ENCODE measurements at regions not wholly inside any gene's neighbourhood (a gene's known extent, or its start where the extent isn't known, plus 50 kb on each side); places are given as distances from the start of the nearest gene placed in this dataset.

DNA sequence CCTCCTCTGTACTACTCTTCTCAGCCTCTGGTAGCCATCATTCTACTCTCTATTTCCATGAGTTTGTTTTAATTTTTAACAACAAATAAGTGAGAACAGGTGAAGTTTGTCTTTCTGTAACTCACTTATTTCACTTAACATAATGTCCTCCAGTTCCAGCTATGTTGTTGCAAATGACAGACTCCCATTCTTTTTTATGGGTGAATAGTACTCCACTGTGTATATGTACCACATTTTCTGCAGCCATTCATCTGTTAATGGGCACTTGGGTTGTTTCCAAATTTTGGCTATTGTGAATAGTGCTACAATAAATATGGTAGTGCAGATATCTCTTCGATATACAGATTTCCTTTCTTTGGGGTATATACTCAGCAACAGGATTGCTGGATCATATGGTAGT lies 73.7 kb upstream of the TNFRSF21 start:
- no peak for TF ChIP-seq EZH2phosphoT487 (IDR thresholded peaks at IDR 0.05; ENCODE audit: low read length)
- no peak for TF ChIP-seq EZH2 (optimal IDR thresholded peaks at IDR 0.05; ENCODE audit: low read depth, low read length)
- TF ChIP-seq, protein P1, sequence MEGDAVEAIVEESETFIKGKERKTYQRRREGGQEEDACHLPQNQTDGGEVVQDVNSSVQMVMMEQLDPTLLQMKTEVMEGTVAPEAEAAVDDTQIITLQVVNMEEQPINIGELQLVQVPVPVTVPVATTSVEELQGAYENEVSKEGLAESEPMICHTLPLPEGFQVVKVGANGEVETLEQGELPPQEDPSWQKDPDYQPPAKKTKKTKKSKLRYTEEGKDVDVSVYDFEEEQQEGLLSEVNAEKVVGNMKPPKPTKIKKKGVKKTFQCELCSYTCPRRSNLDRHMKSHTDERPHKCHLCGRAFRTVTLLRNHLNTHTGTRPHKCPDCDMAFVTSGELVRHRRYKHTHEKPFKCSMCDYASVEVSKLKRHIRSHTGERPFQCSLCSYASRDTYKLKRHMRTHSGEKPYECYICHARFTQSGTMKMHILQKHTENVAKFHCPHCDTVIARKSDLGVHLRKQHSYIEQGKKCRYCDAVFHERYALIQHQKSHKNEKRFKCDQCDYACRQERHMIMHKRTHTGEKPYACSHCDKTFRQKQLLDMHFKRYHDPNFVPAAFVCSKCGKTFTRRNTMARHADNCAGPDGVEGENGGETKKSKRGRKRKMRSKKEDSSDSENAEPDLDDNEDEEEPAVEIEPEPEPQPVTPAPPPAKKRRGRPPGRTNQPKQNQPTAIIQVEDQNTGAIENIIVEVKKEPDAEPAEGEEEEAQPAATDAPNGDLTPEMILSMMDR (IDR thresholded peaks at IDR 0.05; ENCODE audit: low read length): no peak
- Histone ChIP-seq H3K27me3 (replicated peaks; ENCODE audit: insufficient read depth, low read length) (no peaks in the 10 kb centered on the region), H3K79me2 (ENCODE audit: low read length) (no peaks in the 10 kb centered on the region), H3K9me3 (replicated peaks; ENCODE audit: insufficient read depth, low read length) (no peaks in the 10 kb centered on the region), H3K9me2 (replicated peaks; ENCODE audit: insufficient read depth, low read length) (no peaks in the 10 kb centered on the region), H4K20me1 (ENCODE audit: insufficient read depth, low read length) (no peaks in the 10 kb centered on the region), H3K36me3 (replicated peaks; ENCODE audit: insufficient read depth, low read length) (no peaks in the 10 kb centered on the region), H3K4me2 (ENCODE audit: low read depth, low read length) (no peak overlapping the region), H3K9ac (ENCODE audit: low read length) (no peak overlapping the region), H3K4me1 (ENCODE audit: low read length) (no peaks in the 10 kb centered on the region), H3K4me3 (ENCODE audit: low read length) (no peak overlapping the region), H3K27ac (ENCODE audit: low read length) (no peak overlapping the region), H2AFZ (ENCODE audit: low read length) (no peak overlapping the region), H3F3A (ENCODE audit: insufficient read depth, low read length) (no peaks in the 10 kb centered on the region)
- no peak for DNase-seq

DNA sequence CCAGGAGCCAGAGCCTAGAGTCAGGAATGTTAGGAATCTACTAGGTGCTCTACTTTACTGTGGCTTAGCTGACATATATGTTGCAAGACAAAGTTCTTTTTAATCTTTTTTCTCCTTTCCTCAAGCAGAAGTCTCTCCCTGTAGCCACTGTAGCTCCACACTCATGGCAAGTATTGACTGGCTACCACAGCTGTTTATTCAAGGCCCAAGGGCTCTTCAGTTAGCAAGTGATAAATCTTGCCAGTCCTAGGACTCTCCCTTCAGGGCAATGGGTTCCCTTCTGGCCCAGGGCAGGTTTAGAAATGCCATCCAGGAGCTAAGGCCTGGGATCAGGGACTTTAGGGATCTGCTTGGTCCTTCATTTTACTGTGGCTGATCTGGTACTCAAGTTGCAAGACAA lies 82.0 kb upstream of the TNFRSF21 start:
- no peaks in the 10 kb centered on the region for H4K20me1 ChIP-seq (ENCODE audit: insufficient read depth, low read length)
- H3K9me2 ChIP-seq (replicated peaks; ENCODE audit: insufficient read depth, low read length): no peaks in the 10 kb centered on the region
- no peaks in the 10 kb centered on the region for H3K9me3 ChIP-seq (replicated peaks; ENCODE audit: insufficient read depth, low read length)
- no peak overlapping the region for H2AFZ ChIP-seq (ENCODE audit: low read length)
- H3K9ac ChIP-seq (ENCODE audit: low read length): no peak overlapping the region
- TF ChIP-seq, protein P1 (IDR thresholded peaks at IDR 0.05; ENCODE audit: low read length): no peak
- TF ChIP-seq EZH2 (optimal IDR thresholded peaks at IDR 0.05; ENCODE audit: low read depth, low read length) (no peak), EZH2phosphoT487 (IDR thresholded peaks at IDR 0.05; ENCODE audit: low read length) (no peak)
- no peaks in the 10 kb centered on the region for H3K36me3 ChIP-seq (replicated peaks; ENCODE audit: insufficient read depth, low read length)
- H3F3A ChIP-seq (ENCODE audit: insufficient read depth, low read length): no peaks in the 10 kb centered on the region
- H3K27me3 ChIP-seq (replicated peaks; ENCODE audit: insufficient read depth, low read length): no peaks in the 10 kb centered on the region
- no peak overlapping the region for H3K4me2 ChIP-seq (ENCODE audit: low read depth, low read length)
- no peak overlapping the region for H3K27ac ChIP-seq (ENCODE audit: low read length)
- H3K4me1 ChIP-seq (ENCODE audit: low read length): no peaks in the 10 kb centered on the region
- no peak for DNase-seq
- no peaks in the 10 kb centered on the region for H3K79me2 ChIP-seq (ENCODE audit: low read length)
- no peak overlapping the region for H3K4me3 ChIP-seq (ENCODE audit: low read length)

DNA sequence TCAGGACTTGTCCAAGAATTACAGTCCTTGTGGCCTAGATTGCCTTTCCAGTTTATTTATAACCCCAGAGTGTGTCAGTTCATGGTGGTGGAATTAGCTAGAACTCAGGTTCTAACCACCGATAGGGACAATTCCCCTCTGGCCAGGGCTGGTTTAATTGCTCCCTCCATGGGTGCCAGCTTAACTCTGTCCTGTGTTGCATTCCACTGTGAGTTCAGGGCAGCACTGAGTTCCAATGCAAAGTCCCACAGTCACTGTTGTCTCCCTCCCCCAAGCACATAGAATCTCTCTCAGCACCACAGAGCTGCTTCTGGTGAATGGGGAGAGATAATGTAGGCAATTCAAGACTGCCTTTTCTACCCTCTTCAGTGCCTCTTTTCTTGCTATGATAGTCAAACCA lies 82.5 kb upstream of the TNFRSF21 start:
- Histone ChIP-seq H3K4me1 (ENCODE audit: low read length) (no peaks in the 10 kb centered on the region), H3K4me3 (ENCODE audit: low read length) (no peak overlapping the region), H3K27me3 (replicated peaks; ENCODE audit: insufficient read depth, low read length) (no peaks in the 10 kb centered on the region), H3K9ac (ENCODE audit: low read length) (no peak overlapping the region), H3F3A (ENCODE audit: insufficient read depth, low read length) (no peaks in the 10 kb centered on the region), H4K20me1 (ENCODE audit: insufficient read depth, low read length) (no peaks in the 10 kb centered on the region), H2AFZ (ENCODE audit: low read length) (no peak overlapping the region), H3K4me2 (ENCODE audit: low read depth, low read length) (no peak overlapping the region), H3K79me2 (ENCODE audit: low read length) (no peaks in the 10 kb centered on the region), H3K9me2 (replicated peaks; ENCODE audit: insufficient read depth, low read length) (no peaks in the 10 kb centered on the region), H3K36me3 (replicated peaks; ENCODE audit: insufficient read depth, low read length) (no peaks in the 10 kb centered on the region), H3K27ac (ENCODE audit: low read length) (no peak overlapping the region), H3K9me3 (replicated peaks; ENCODE audit: insufficient read depth, low read length) (no peaks in the 10 kb centered on the region)
- DNase-seq: no peak
- TF ChIP-seq, protein P1 (IDR thresholded peaks at IDR 0.05; ENCODE audit: low read length): no peak
- TF ChIP-seq EZH2 (optimal IDR thresholded peaks at IDR 0.05; ENCODE audit: low read depth, low read length) (no peak), EZH2phosphoT487 (IDR thresholded peaks at IDR 0.05; ENCODE audit: low read length) (no peak)
